DMS153 (cell line): ENCODE measurements at regions not wholly inside any gene's neighbourhood (a gene's known extent, or its start where the extent isn't known, plus 50 kb on each side); places are given as distances from the start of the nearest gene placed in this dataset.
"Not testable (repeated sequence)": the region's sequence is repeated elsewhere in the genome, so short reads cannot be mapped to it uniquely, and the experiment has no call there.

Experiments
- DNase-seq: peaks from one replicate; lab custom pipeline; 2025; lab: John Stamatoyannopoulos, UW

DNA sequence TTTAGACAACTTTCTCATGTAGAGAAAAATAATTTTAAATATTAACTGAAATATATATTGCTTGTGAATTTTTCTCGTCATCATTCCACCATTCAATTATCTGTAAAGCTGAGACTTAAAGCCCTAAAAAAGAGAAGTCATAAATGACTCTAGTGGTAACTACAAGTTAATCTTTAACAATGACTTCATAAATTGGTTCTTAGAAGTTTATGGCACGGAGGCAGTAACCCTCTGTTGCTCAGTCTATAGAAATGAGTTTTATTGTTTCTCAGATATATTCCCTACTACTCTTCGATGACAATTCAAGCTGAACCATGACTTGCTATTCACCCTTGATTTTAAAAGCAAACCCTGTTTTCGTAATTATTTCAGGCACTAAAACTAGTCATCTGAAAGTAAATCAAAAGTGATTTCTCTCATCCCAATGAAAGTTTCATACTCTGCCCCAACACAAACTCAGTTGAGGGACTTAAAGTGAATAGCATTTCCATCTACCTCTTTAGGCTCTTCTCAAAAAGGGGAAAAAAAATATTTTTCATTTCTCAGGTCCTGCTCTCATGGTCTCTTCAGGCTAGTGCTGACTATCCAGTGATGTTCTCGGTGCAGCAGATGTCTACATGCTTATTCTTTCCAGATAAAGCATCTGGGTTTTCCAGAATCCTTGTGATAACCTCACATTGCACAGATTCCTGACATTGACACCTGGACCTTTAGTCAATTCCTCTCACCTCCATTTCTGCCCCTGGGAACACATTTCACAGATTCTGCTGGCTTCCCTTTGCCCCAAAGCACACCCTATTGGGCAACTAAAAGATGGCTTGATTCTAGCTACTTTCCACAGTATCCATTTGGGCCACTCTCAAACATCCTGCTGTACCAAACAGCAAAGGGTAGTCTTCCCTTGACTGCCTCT lies 207.8 kb upstream of the LRATD1 start:
- DNase-seq: no peak

DNA sequence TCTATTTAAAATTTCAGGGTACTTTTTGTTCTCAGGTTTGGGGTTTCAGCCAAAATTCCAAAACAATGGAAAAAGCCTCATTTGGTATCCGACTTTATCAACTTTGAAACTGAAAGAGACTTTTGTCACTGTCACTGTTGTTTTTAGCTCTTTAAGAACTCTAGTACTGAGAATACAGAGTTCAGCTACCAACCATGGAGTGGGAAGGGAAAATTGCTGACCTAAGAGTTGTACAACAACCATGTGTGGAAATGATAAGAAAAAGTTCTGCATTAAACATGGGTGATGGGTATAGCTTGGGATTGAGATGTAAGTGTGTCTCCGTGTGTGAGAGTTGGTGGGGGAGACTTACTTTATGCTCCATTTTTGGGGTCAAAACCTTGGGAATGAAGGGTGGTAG lies 206.6 kb upstream of the LRATD1 start:
- no peak for DNase-seq

- DNase-seq: no peak
These were observed 204.5 kb upstream of the LRATD1 start for GRCh38 chr2:14428056-14428455.

GRCh38 chr2:14433946-14434495 lies 198.5 kb upstream of the LRATD1 start:
- no peak for DNase-seq

GRCh38 chr2:14445670-14446069 lies 186.8 kb upstream of the LRATD1 start:
- DNase-seq: no peak

- no peak for DNase-seq
These were observed 184.2 kb upstream of the LRATD1 start for GRCh38 chr2:14448340-14448739.

DNA sequence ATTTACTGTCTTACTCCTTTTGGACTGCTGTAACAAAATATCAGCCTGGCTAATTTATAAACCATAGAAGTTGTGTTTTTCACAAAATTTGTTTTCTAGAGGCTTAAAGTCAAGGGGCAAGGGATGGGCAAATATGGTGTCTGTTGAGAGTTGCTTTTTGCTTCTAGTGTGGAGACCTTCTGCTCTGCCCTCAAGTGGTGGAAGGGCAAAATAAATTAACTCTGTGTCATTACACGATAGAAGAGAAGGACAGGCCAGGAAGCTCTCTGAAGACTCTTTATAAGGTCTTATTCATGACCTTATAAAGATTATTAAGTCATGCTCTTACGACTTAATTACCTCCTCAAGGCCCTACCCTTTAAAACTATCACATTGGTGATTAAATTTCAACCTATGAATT lies 181.2 kb upstream of the LRATD1 start:
- DNase-seq: no peak

GRCh38 chr2:14454202-14454601 lies 178.3 kb upstream of the LRATD1 start:
- no peak for DNase-seq

DNA sequence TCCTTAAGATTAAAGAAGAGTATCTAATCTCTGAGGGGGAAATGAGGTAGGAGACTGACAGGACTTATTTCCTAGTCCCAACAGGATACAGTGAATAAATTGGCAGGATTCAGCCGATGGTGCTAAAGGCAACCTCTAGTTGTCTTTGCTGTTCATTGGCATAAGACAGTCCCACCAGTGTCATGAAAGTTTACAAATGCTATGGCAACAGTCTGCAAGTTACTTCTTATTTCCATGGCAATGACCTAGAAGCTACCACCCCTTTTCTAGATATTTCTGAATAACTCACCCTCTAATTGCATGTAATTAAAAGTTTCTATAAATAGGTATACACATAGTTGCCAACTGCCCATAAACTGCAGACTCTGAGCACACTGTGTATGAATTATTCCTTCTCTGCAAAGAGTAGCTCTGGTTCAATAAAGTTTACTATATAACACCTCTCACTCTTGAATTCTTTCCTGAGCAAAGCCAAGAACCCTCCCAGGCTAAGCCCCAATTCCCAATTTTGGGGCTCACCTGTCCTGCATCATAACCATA lies 172.7 kb upstream of the LRATD1 start:
- no peak for DNase-seq

DNA sequence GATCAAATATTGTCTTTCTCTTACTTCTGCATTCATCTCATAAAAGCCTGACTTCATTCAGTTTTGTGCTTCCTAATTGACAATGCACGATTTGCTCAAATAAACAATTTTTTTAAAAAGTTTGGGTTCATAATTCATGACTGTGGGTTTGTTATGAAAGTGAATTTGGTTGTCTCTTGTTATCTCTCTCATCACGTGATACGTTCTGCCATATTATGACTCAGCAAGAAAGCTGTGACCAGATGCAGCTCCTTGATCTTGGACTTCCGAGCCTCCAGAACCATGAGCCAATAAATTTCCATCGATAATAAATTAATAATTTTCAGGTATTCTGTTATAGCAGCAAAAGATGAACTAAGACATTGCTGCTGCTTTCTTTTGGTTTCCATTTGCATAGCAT lies 156.5 kb upstream of the LRATD1 start:
- no peak for DNase-seq

- no peak for DNase-seq
These were observed 153.0 kb upstream of the LRATD1 start for GRCh38 chr2:14479486-14479885.

DNA sequence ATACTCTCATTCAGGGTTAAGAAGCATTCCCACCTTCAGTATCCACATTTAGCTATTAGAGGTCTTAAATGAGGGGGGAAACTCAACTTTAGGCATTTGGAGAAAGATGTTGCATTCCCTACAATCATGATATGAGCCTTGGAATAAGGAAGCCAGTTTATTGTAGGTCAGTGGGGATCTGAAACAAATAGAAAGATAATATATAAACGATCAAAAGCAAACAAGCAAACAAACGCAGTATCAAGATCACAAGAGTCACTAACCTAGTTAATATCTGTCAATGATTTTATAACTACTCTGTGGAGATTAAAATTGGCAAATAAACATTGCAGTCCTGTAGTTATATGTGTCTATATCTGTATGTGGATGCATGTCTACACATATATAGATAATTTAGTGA lies 152.4 kb upstream of the LRATD1 start:
- no peak for DNase-seq

DNA sequence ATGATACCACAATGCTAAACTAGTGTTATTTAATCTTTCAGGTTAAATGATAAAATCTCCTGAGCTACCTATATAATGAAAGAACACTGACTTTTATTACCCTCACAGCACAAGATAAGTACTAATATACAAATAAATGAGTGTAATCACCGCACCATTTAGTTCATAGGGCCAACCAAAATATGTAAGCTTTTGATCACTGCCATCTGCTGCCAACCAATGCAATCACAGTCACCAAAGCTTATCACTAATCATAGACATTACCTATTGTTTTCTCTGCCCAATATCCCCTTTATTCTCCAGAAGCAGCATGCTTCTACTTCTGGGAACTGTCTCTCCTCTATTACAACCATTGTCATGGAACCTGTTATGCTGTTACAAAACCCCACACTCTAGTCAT lies 151.6 kb upstream of the LRATD1 start:
- DNase-seq: no peak

GRCh38 chr2:14492920-14493503 lies 139.5 kb upstream of the LRATD1 start:
- peak; percentile 60 for DNase-seq

GRCh38 chr2:14494759-14495158 lies 137.8 kb upstream of the LRATD1 start:
- DNase-seq: no peak

- DNase-seq: no peak
These were observed 131.5 kb upstream of the LRATD1 start for GRCh38 chr2:14501061-14501460.

- not testable (repeated sequence) for DNase-seq
These were observed 125.6 kb upstream of the LRATD1 start for GRCh38 chr2:14506955-14507354.

GRCh38 chr2:14511541-14511940 lies 121.0 kb upstream of the LRATD1 start:
- DNase-seq: no peak

DNA sequence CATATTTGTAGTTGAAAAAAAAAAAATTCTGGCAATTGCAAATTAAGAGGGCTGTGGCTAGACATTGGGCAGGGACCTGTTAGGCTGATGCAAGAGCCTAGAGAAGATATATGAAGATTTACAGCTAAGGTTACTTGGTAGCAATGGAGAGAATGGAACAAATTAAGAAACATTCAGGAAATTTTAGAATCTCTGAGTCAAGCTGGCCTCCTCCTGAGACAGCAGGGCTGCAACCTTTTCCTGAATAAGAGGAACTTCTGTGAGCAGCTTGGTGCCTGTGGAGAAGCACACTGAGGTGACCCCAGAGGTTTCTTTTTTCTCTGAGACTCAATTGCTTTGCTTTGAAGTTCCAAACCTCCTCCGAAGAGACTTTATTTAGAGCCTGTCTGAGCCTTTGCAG lies 118.6 kb upstream of the LRATD1 start:
- no peak for DNase-seq

- DNase-seq: no peak
These were observed 115.7 kb upstream of the LRATD1 start for GRCh38 chr2:14516844-14517243.

- DNase-seq: no peak
These were observed 114.8 kb upstream of the LRATD1 start for GRCh38 chr2:14517731-14518130.

DNA sequence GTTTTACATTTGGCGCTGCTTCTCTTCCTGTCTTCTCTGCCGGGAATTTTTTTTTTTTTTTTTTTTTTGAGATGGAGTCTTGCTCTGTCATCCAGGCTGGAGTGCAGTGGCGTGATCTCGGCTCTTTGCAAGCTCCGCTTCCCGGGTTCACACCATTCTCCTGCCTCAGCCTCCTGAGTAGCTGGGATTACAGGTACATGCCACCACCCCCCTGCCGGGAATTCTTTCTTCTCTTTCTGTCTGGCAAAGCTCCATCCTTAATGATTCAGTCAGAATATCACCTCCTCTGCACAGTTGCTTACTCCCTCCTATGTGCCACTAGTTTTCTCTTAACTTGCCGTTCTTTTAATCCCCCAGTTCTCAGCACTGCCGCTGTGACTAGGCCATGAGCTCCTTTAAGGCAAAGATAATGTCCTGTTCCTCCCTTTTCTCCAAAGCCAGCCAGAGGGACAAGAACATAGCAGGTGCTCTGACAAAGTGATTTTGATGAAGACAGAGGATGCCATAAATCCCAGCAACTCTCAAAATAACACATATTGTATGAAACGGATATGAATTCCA lies 112.1 kb upstream of the LRATD1 start:
- no peak for DNase-seq
